Endodermal cell (in vitro differentiated cells): ENCODE measurements at regions not wholly inside any gene's neighbourhood (a gene's known extent, or its start where the extent isn't known, plus 50 kb on each side); places are given as distances from the start of the nearest gene placed in this dataset.

Experiments
- DNase-seq: peaks from one replicate; pipeline ENCODE4 v3.0.0-alpha.2; 2017
- H3K27ac ChIP-seq: 2 replicates; pipeline ENCODE4 v1.5.1; 2013; ENCODE audit warnings: mild to moderate bottlenecking, low read depth, low read length, moderate library complexity
- H3K27me3 ChIP-seq: 2 replicates; pipeline ENCODE4 v1.6.1; 2013; ENCODE audit warnings: mild to moderate bottlenecking, low read length, moderate library complexity; ENCODE audit not compliant: insufficient read depth, control insufficient read depth, poor library complexity, severe bottlenecking
- H3K36me3 ChIP-seq: 2 replicates; pipeline ENCODE4 v1.7.0; 2013; ENCODE audit warnings: mild to moderate bottlenecking, low read length, moderate library complexity; ENCODE audit not compliant: control insufficient read depth, insufficient read depth
- H3K4me1 ChIP-seq: one replicate; pipeline ENCODE4 v1.7.0; 2013; ENCODE audit warnings: low read length; ENCODE audit not compliant: control insufficient read depth, insufficient read depth
- H3K4me3 ChIP-seq: 2 replicates; pipeline ENCODE4 v1.5.1; 2013; ENCODE audit warnings: mild to moderate bottlenecking, low read length, moderate library complexity
- H3K9ac ChIP-seq: 2 replicates; pipeline ENCODE4 v1.6.1; 2013; ENCODE audit warnings: mild to moderate bottlenecking, low read length, moderate library complexity; ENCODE audit not compliant: poor library complexity, severe bottlenecking; ENCODE audit errors: extremely low read depth
- H3K9me3 ChIP-seq: 2 replicates; pipeline ENCODE4 v1.6.1; 2013; ENCODE audit warnings: mild to moderate bottlenecking, low read length, moderate library complexity; ENCODE audit not compliant: control insufficient read depth
- H3K27ac Mint-ChIP-seq: 2 replicates; pipeline ENCODE4 v1.8.0; 2020; ENCODE audit warnings: mixed read lengths
- H3K27me3 Mint-ChIP-seq: 2 replicates; pipeline ENCODE4 v1.8.0; 2021; ENCODE audit warnings: mild to moderate bottlenecking, mixed read lengths; ENCODE audit not compliant: insufficient read depth
- H3K36me3 Mint-ChIP-seq: 2 replicates; pipeline ENCODE4 v1.8.0; 2020; ENCODE audit warnings: low read depth, mixed read lengths
- H3K4me1 Mint-ChIP-seq: 2 replicates; pipeline ENCODE4 v1.8.0; 2020; ENCODE audit warnings: mixed read lengths
- H3K4me3 Mint-ChIP-seq: 2 replicates; pipeline ENCODE4 v1.8.0; 2020; ENCODE audit warnings: mild to moderate bottlenecking, moderate library complexity, mixed read lengths
- H3K9me3 Mint-ChIP-seq: 2 replicates; pipeline ENCODE4 v1.8.0; 2020; ENCODE audit warnings: mild to moderate bottlenecking, mixed read lengths
- WGBS, 2 experiments: methylation state at CpG; one replicate each; pipeline versions ENCODE4 v1.1.5 to v1.1.7; 2013; ENCODE audit warnings: missing lambda C conversion rate in 2 of 2, mixed read lengths in 1 of 2; ENCODE audit not compliant: insufficient coverage in 1 of 2, insufficient read length in 1 of 2; 5-methylcytosine and 5-hydroxymethylcytosine counted together
- TF ChIP-seq, protein P1 (sequence below): fragments of 200-600 bp; sonication (generic); conservative IDR thresholded peaks from 2 replicates; pipeline ENCODE4 v1.5.0; 2021; ENCODE audit warnings: antibody characterized with exemption, mild to moderate bottlenecking

DNA sequence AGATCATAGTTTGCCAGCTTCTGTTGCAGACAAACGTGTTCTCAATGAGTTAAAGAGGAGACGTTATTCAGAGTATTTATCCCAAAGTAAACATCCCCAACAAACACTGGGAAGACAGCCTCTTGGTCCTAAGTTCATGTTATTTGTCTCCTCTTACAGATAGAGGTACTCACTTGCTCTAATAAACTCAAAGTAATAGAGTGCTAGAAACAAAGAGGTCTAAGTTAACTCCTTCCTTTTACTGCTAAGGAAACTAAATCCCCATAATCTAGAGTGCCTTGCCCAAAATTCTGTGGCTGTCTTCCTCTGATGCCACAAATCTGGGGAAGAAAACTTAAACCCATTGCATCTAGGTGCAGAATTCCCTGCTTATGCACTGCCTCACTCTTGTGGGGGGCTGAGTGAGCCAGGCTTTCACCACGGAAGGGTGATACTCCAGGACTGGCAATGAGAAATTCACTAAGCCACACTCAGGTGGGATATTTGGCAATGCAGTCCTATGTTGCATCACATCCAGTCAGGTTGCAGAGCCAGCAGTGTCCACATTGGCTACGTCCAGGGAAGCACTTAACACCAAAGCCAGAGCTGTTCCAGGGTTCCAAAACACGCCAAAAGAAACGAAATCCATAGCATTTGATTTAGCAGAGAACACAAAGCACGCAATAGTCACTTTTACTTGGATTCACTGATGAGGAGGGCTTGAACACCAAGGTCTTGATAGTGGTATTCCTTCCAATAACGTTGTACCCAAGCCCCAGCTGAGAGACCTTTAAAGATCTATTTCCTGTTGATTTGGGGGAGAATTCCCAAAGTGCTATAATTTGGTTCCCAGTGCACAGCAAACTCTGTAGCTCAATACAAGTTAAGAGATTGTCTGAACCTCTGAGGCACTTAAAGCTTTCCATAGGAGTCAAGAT is 81.0 kb upstream of the FOXQ1 start:
- TF ChIP-seq, protein P1, sequence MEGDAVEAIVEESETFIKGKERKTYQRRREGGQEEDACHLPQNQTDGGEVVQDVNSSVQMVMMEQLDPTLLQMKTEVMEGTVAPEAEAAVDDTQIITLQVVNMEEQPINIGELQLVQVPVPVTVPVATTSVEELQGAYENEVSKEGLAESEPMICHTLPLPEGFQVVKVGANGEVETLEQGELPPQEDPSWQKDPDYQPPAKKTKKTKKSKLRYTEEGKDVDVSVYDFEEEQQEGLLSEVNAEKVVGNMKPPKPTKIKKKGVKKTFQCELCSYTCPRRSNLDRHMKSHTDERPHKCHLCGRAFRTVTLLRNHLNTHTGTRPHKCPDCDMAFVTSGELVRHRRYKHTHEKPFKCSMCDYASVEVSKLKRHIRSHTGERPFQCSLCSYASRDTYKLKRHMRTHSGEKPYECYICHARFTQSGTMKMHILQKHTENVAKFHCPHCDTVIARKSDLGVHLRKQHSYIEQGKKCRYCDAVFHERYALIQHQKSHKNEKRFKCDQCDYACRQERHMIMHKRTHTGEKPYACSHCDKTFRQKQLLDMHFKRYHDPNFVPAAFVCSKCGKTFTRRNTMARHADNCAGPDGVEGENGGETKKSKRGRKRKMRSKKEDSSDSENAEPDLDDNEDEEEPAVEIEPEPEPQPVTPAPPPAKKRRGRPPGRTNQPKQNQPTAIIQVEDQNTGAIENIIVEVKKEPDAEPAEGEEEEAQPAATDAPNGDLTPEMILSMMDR: no peak
- no peak overlapping the region for H3K9ac ChIP-seq
- no peaks in the 10 kb centered on the region for H3K36me3 Mint-ChIP-seq
- H3K9me3 ChIP-seq: no peaks in the 10 kb centered on the region
- no peak overlapping the region for H3K27ac Mint-ChIP-seq
- H3K4me3 ChIP-seq: peak overlapping the region; percentile 20
- no peak overlapping the region for H3K4me3 Mint-ChIP-seq
- no peak overlapping the region for H3K27ac ChIP-seq
- peaks cover 32% of the 10 kb centered on the region for H3K4me1 ChIP-seq
- WGBS, 2 experiments: 79 to 82% methylated on average over 8 of the region's 8 CpGs
- H3K27me3 Mint-ChIP-seq: peaks cover 36% of the 10 kb centered on the region
- H3K4me1 Mint-ChIP-seq: peaks cover 59% of the 10 kb centered on the region
- H3K36me3 ChIP-seq: no peaks in the 10 kb centered on the region
- no peaks in the 10 kb centered on the region for H3K9me3 Mint-ChIP-seq
- peaks cover 11% of the 10 kb centered on the region for H3K27me3 ChIP-seq
- DNase-seq: peak; percentile 44

DNA sequence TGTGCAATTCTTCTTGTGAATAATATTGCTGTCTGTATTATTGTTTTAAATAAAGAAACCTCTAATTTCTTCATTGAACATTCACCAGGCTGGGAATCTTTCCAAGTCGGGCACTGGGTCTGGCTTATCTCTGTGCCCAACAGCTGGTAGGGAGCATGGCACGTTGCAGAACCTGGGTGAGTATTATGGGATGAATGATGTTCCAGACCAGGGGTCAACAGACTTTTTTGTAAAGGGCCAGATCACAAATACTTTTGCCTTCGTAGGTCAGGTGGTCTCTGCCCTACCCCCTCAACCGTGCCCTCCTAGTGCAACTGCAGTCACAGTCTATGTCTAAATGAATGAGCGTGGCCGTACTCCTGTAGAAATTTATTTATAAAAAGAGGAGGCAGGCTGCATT is 81.6 kb upstream of the FOXQ1 start:
- Histone ChIP-seq H3K36me3 (no peaks in the 10 kb centered on the region), H3K27ac (no peak overlapping the region), H3K4me1 (peaks cover 32% of the 10 kb centered on the region), H3K27me3 (peaks cover 5% of the 10 kb centered on the region), H3K9ac (no peak overlapping the region), H3K4me3 (peak overlapping the region; percentile 20), H3K9me3 (no peaks in the 10 kb centered on the region)
- Mint-ChIP-seq H3K36me3 (no peaks in the 10 kb centered on the region), H3K4me3 (no peak overlapping the region), H3K27ac (no peak overlapping the region), H3K4me1 (peaks cover 60% of the 10 kb centered on the region), H3K9me3 (no peaks in the 10 kb centered on the region), H3K27me3 (peaks cover 32% of the 10 kb centered on the region)
- TF ChIP-seq, protein P1: no peak
- DNase-seq: no peak
- WGBS, 2 experiments: 92 to 94% methylated on average over 4 to 6 of the region's 6 CpGs

DNA sequence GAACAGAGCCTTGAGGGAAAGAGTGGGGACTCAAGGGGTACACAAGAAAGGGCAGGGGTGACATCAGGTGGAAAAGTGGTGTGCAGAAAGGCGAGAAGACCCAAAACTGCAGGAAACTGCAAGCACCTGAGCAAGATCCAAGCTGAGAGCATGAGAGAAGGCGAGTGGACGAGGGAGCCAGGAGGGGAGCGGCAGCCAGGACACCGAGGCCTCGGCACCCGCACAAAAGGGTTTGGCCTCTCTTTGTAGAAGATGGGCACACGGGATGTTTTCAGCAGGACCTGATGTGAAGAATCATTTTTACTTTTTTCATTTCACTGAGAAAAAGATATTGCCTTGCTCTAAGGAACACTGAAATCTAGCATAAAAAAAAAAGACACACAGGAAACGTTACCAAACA is 82.1 kb upstream of the FOXQ1 start:
- TF ChIP-seq, protein P1: no peak
- 91 to 95% methylated on average over 7 to 9 of the region's 9 CpGs for WGBS, 2 experiments
- Mint-ChIP-seq H3K36me3 (no peaks in the 10 kb centered on the region), H3K9me3 (no peaks in the 10 kb centered on the region), H3K4me1 (peaks cover 60% of the 10 kb centered on the region), H3K4me3 (no peak overlapping the region), H3K27ac (no peak overlapping the region), H3K27me3 (peaks cover 32% of the 10 kb centered on the region)
- Histone ChIP-seq H3K9ac (no peak overlapping the region), H3K27me3 (no peaks in the 10 kb centered on the region), H3K4me1 (peaks cover 32% of the 10 kb centered on the region), H3K36me3 (no peaks in the 10 kb centered on the region), H3K4me3 (no peak overlapping the region), H3K27ac (no peak overlapping the region), H3K9me3 (no peaks in the 10 kb centered on the region)
- DNase-seq: no peak
